ENCODE measurements at regions not wholly inside any gene's neighbourhood (a gene's known extent, or its start where the extent isn't known, plus 50 kb on each side); places are given as distances from the start of the nearest gene placed in this dataset.

GRCh38 chr17:53186001-53186400 lies 636.7 kb upstream of the KIF2B start:
- no peak overlapping the region for H3K4me3 ChIP-seq (ENCODE audit: low read depth, low read length)
- ChIA-PET CTCF (no interaction called here), POLR2A (no interaction called here)
- H3K36me3 ChIP-seq (ENCODE audit: control insufficient read depth in 2 of 2, insufficient read depth in 1 of 2, low read length in 2 of 2) = no peaks in the 10 kb centered on the region
- H3K9me3 ChIP-seq (ENCODE audit: control insufficient read depth, insufficient read depth, low read depth, low read length) = no peaks in the 10 kb centered on the region
- H3K27ac ChIP-seq (ENCODE audit: extremely low read depth, low read depth, low read length) = no peak overlapping the region
- H3K4me1 ChIP-seq (ENCODE audit: control insufficient read depth, insufficient read depth, low read length) = no peaks in the 10 kb centered on the region
- TF ChIP-seq ZNF157 (tag by site-specific recombination; IDR thresholded peaks at IDR 0.05) (no peak), ZNF555 (tag by site-specific recombination; conservative IDR thresholded peaks at IDR 0.05) (no peak), ZIC2 (tag by site-specific recombination; IDR thresholded peaks at IDR 0.05) (no peak), AEBP2 (tag by site-specific recombination; IDR thresholded peaks at IDR 0.05; ENCODE audit: borderline replicate concordance) (no peak)

- H3K4me3 ChIP-seq (ENCODE audit: low read depth, low read length) = no peak overlapping the region
- CTCF ChIA-PET = no interaction called here
- H3K27ac ChIP-seq (ENCODE audit: extremely low read depth, low read depth, low read length) = no peak overlapping the region
- H3K9me3 ChIP-seq (ENCODE audit: control insufficient read depth, insufficient read depth, low read depth, low read length) = no peaks in the 10 kb centered on the region
- no peaks in the 10 kb centered on the region for H3K36me3 ChIP-seq (ENCODE audit: control insufficient read depth in 2 of 2, insufficient read depth in 1 of 2, low read length in 2 of 2)
- POLR2A ChIA-PET = no interaction called here
- no peaks in the 10 kb centered on the region for H3K4me1 ChIP-seq (ENCODE audit: control insufficient read depth, insufficient read depth, low read length)
- TF ChIP-seq ZNF707 (tag by site-specific recombination; IDR thresholded peaks at IDR 0.05) (no peak), ZNF501 (tag by site-specific recombination; IDR thresholded peaks at IDR 0.05) (no peak), ZNF701 (tag by site-specific recombination; IDR thresholded peaks at IDR 0.05) (no peak), KLF1 (tag by site-specific recombination; IDR thresholded peaks at IDR 0.05) (no peak), BCL6B (tag by site-specific recombination; IDR thresholded peaks at IDR 0.05) (no peak), ZNF138 (tag by site-specific recombination; IDR thresholded peaks at IDR 0.05; ENCODE audit: borderline replicate concordance) (no peak), HIC1 (tag by site-specific recombination; IDR thresholded peaks at IDR 0.05) (no peak), ZBTB48 (tag by site-specific recombination; IDR thresholded peaks at IDR 0.05) (no peak), ZNF677 (tag by site-specific recombination; IDR thresholded peaks at IDR 0.05) (no peak), ZSCAN4 (tag by site-specific recombination; IDR thresholded peaks at IDR 0.05) (no peak), REST (tag by site-specific recombination; IDR thresholded peaks at IDR 0.05) (no peak), ATF2 (tag by site-specific recombination; IDR thresholded peaks at IDR 0.05; ENCODE audit: low read depth) (no peak), ZNF16 (tag by site-specific recombination; IDR thresholded peaks at IDR 0.05; ENCODE audit: low read depth) (no peak), ZNF600 (tag by site-specific recombination; IDR thresholded peaks at IDR 0.05) (no peak), ZNF416 (tag by site-specific recombination; IDR thresholded peaks at IDR 0.05) (no peak)
- TF ChIP-seq, protein P1, sequence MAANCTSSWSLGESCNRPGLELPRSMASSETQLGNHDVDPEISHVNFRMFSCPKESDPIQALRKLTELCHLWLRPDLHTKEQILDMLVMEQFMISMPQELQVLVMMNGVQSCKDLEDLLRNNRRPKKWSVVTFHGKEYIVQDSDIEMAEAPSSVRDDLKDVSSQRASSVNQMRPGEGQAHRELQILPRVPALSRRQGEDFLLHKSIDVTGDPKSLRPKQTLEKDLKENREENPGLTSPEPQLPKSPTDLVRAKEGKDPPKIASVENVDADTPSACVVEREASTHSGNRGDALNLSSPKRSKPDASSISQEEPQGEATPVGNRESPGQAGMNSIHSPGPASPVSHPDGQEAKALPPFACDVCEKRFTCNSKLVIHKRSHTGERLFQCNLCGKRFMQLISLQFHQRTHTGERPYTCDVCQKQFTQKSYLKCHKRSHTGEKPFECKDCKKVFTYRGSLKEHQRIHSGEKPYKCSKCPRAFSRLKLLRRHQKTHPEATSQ (tag by site-specific recombination; IDR thresholded peaks at IDR 0.05) = no peak
- TF ChIP-seq, protein P2, sequence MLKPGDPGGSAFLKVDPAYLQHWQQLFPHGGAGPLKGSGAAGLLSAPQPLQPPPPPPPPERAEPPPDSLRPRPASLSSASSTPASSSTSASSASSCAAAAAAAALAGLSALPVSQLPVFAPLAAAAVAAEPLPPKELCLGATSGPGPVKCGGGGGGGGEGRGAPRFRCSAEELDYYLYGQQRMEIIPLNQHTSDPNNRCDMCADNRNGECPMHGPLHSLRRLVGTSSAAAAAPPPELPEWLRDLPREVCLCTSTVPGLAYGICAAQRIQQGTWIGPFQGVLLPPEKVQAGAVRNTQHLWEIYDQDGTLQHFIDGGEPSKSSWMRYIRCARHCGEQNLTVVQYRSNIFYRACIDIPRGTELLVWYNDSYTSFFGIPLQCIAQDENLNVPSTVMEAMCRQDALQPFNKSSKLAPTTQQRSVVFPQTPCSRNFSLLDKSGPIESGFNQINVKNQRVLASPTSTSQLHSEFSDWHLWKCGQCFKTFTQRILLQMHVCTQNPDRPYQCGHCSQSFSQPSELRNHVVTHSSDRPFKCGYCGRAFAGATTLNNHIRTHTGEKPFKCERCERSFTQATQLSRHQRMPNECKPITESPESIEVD (tag by site-specific recombination; IDR thresholded peaks at IDR 0.05) = no peak
These were observed 646.1 kb upstream of the KIF2B start for GRCh38 chr17:53176629-53177028.
